ENCODE measurements at regions not wholly inside any gene's neighbourhood (a gene's known extent, or its start where the extent isn't known, plus 50 kb on each side); places are given as distances from the start of the nearest gene placed in this dataset.

- DNase-seq: no peak
These were observed 152.6 kb downstream of the FAM43A start for GRCh38 chr3:194838236-194838635.

- no peak for DNase-seq
These were observed 155.2 kb downstream of the FAM43A start for GRCh38 chr3:194840661-194841514.

GRCh38 chr3:194841515-194841841, 155.8 kb downstream of the FAM43A start:
- DNase-seq: no peak

GRCh38 chr3:194843556-194843955, 157.9 kb downstream of the FAM43A start:
- no peak for DNase-seq

GRCh38 chr3:194844046-194844445, 158.4 kb downstream of the FAM43A start:
- no peak for DNase-seq

GRCh38 chr3:194849166-194849875, 163.6 kb downstream of the FAM43A start:
- DNase-seq: no peak

- DNase-seq: no peak
These were observed 165.6 kb downstream of the FAM43A start for GRCh38 chr3:194851254-194851653.

- no peak for DNase-seq
These were observed 166.3 kb downstream of the FAM43A start for GRCh38 chr3:194851941-194852340.

- no peak for DNase-seq
These were observed 166.7 kb downstream of the FAM43A start for GRCh38 chr3:194852345-194852744.

- no peak for DNase-seq
These were observed 167.3 kb downstream of the FAM43A start for GRCh38 chr3:194852831-194853508.

GRCh38 chr3:194854206-194854605, 168.5 kb downstream of the FAM43A start:
- DNase-seq: no peak

GRCh38 chr3:194854659-194855390, 169.1 kb downstream of the FAM43A start:
- DNase-seq: no peak

GRCh38 chr3:194856296-194856695, 170.6 kb downstream of the FAM43A start:
- DNase-seq: no peak

GRCh38 chr3:194857469-194858113, 171.9 kb downstream of the FAM43A start:
- no peak for DNase-seq

- DNase-seq: no peak
These were observed 172.7 kb downstream of the FAM43A start for GRCh38 chr3:194858382-194858781.

GRCh38 chr3:194860725-194861124, 175.0 kb downstream of the FAM43A start:
- no peak for DNase-seq

- DNase-seq: no peak
These were observed 175.7 kb downstream of the FAM43A start for GRCh38 chr3:194861375-194861774.

GRCh38 chr3:194865061-194865460, 179.4 kb downstream of the FAM43A start:
- DNase-seq: no peak

GRCh38 chr3:194865615-194866014, 179.9 kb downstream of the FAM43A start:
- DNase-seq: no peak

- no peak for DNase-seq
These were observed 180.6 kb downstream of the FAM43A start for GRCh38 chr3:194866236-194866635.

- no peak for DNase-seq
These were observed 181.7 kb downstream of the FAM43A start for GRCh38 chr3:194867270-194867983.

- no peak for DNase-seq
These were observed 183.1 kb downstream of the FAM43A start for GRCh38 chr3:194868831-194869230.

All from midbrain (tissue), 1 donor.